ENCODE measurements at regions not wholly inside any gene's neighbourhood (a gene's known extent, or its start where the extent isn't known, plus 50 kb on each side); places are given as distances from the start of the nearest gene placed in this dataset.
"Not testable (repeated sequence)": the region's sequence is repeated elsewhere in the genome, so short reads cannot be mapped to it uniquely, and the experiment has no call there.

DNA sequence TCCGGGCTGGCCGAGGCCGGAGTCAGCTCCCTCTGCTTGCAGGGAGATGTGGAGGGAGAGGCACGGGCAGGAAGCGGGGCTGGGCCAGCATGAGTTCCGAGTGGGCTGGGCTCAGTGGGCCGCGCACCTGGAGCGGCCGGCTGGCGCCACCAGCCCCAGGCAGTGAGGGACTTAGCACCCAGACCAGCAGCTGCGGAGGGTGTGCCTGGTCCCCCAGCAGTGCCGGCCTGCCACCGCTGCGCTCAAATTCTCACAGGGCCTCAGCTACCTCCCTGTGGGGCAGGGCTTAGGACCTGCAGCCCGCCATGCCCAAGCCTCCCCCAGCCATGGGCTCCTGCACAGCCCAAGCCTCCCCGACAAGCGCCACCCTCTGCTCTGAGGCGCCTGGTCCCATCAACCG lies 700.3 kb downstream of the DNAH5 start:
- H3K36me3 ChIP-seq (ENCODE audit: control insufficient read depth, insufficient read depth, low read length): no peaks in the 10 kb centered on the region
- no peaks in the 10 kb centered on the region for H3K27me3 ChIP-seq (ENCODE audit: control insufficient read depth, insufficient read depth, low read length)
- no peak overlapping the region for H3K9ac ChIP-seq (ENCODE audit: low read length)
- H3K27ac ChIP-seq (ENCODE audit: low read depth, low read length): no peak overlapping the region
- peaks cover 13% of the 10 kb centered on the region for H3K9me3 ChIP-seq (ENCODE audit: control insufficient read depth, insufficient read depth, low read depth, low read length)
- no peak overlapping the region for H3K4me3 ChIP-seq (ENCODE audit: low read depth, low read length)
- H3K4me1 ChIP-seq (ENCODE audit: control insufficient read depth, insufficient read depth, low read length): peaks cover 6% of the 10 kb centered on the region

DNA sequence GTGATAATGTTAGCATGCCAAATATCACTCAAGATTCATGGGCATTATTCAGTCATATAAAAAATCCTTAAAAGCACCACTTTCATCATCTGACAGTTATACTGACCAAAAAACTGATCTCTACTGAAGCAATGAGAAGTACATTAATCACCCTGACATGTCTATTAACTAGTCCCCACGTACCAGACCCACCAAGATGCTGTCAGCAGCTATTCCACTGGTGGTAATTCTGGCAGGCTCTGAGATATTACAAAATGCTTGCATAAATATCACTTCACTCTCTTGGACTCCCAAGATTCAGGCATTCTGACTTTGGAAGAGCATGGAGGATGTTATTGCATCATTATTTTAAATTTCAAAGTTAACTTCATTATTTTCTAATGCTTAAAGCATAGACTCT lies 717.0 kb downstream of the DNAH5 start:
- H3K27me3 ChIP-seq (ENCODE audit: control insufficient read depth, insufficient read depth, low read length): no peaks in the 10 kb centered on the region
- no peak overlapping the region for H3K9ac ChIP-seq (ENCODE audit: low read length)
- H3K27ac ChIP-seq (ENCODE audit: low read depth, low read length): no peak overlapping the region
- no peaks in the 10 kb centered on the region for H3K36me3 ChIP-seq (ENCODE audit: control insufficient read depth, insufficient read depth, low read length)
- H3K4me1 ChIP-seq (ENCODE audit: control insufficient read depth, insufficient read depth, low read length): no peaks in the 10 kb centered on the region
- H3K9me3 ChIP-seq (ENCODE audit: control insufficient read depth, insufficient read depth, low read depth, low read length): no peaks in the 10 kb centered on the region
- no peak overlapping the region for H3K4me3 ChIP-seq (ENCODE audit: low read depth, low read length)

DNA sequence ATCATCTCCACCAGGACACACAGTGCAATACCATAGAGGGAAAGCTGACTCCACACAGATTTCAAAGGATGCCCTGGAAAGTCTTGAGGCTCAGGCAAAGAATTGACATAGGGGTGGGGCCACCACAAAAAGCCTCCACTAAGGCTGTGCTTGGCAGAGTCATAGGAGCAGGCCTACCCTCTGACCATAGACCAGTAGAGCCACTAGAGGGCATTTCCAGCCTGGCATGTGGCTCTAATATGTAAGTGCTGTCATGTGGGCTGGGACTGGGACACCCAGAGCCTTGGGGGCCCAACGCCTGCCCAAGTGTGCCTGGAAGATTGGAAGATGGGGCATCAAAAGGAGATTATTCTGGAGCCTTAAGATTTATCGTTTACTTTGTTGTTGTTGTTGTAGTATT lies 726.0 kb downstream of the DNAH5 start:
- H3K36me3 ChIP-seq (ENCODE audit: control insufficient read depth, insufficient read depth, low read length): no peaks in the 10 kb centered on the region
- no peak overlapping the region for H3K4me3 ChIP-seq (ENCODE audit: low read depth, low read length)
- H3K9me3 ChIP-seq (ENCODE audit: control insufficient read depth, insufficient read depth, low read depth, low read length): no peaks in the 10 kb centered on the region
- H3K27ac ChIP-seq (ENCODE audit: low read depth, low read length): no peak overlapping the region
- no peaks in the 10 kb centered on the region; the same call in 1 of the 2 replicates for H3K27me3 ChIP-seq (ENCODE audit: control insufficient read depth, insufficient read depth, low read length)
- no peaks in the 10 kb centered on the region for H3K4me1 ChIP-seq (ENCODE audit: control insufficient read depth, insufficient read depth, low read length)
- H3K9ac ChIP-seq (ENCODE audit: low read length): no peak overlapping the region

- Histone ChIP-seq H3K4me1 (ENCODE audit: control insufficient read depth, insufficient read depth, low read length) (no peaks in the 10 kb centered on the region), H3K36me3 (ENCODE audit: control insufficient read depth, insufficient read depth, low read length) (no peaks in the 10 kb centered on the region)
Measured at GRCh38 chr5:13217636-13218035, 726.9 kb downstream of the DNAH5 start.

GRCh38 chr5:13215806-13216205 lies 728.7 kb downstream of the DNAH5 start:
- H3K27me3 ChIP-seq (ENCODE audit: control insufficient read depth, insufficient read depth, low read length): no peaks in the 10 kb centered on the region; the same call in 1 of the 2 replicates
- no peaks in the 10 kb centered on the region for H3K9me3 ChIP-seq (ENCODE audit: control insufficient read depth, insufficient read depth, low read depth, low read length)
- H3K27ac ChIP-seq (ENCODE audit: low read depth, low read length): no peak overlapping the region
- no peak overlapping the region for H3K9ac ChIP-seq (ENCODE audit: low read length)
- no peak overlapping the region for H3K4me3 ChIP-seq (ENCODE audit: low read depth, low read length)
- H3K4me1 ChIP-seq (ENCODE audit: control insufficient read depth, insufficient read depth, low read length): no peaks in the 10 kb centered on the region
- no peaks in the 10 kb centered on the region for H3K36me3 ChIP-seq (ENCODE audit: control insufficient read depth, insufficient read depth, low read length)

More at GRCh38 chr5:13217636-13218035, 726.9 kb downstream of the DNAH5 start:
- H3K9ac ChIP-seq (ENCODE audit: low read length): no peak overlapping the region
- H3K9me3 ChIP-seq (ENCODE audit: control insufficient read depth, insufficient read depth, low read depth, low read length): no peaks in the 10 kb centered on the region
- H3K27ac ChIP-seq (ENCODE audit: low read depth, low read length): no peak overlapping the region
- no peak overlapping the region for H3K4me3 ChIP-seq (ENCODE audit: low read depth, low read length)
- H3K27me3 ChIP-seq (ENCODE audit: control insufficient read depth, insufficient read depth, low read length): no peaks in the 10 kb centered on the region; the same call in 1 of the 2 replicates

GRCh38 chr5:13215370-13215769 lies 729.1 kb downstream of the DNAH5 start:
- no peak overlapping the region for H3K27ac ChIP-seq (ENCODE audit: low read depth, low read length)
- no peak overlapping the region for H3K4me3 ChIP-seq (ENCODE audit: low read depth, low read length)
- H3K4me1 ChIP-seq (ENCODE audit: control insufficient read depth, insufficient read depth, low read length): no peaks in the 10 kb centered on the region
- H3K9ac ChIP-seq (ENCODE audit: low read length): no peak overlapping the region
- H3K9me3 ChIP-seq (ENCODE audit: control insufficient read depth, insufficient read depth, low read depth, low read length): no peaks in the 10 kb centered on the region
- H3K36me3 ChIP-seq (ENCODE audit: control insufficient read depth, insufficient read depth, low read length): no peaks in the 10 kb centered on the region
- no peaks in the 10 kb centered on the region; the same call in 1 of the 2 replicates for H3K27me3 ChIP-seq (ENCODE audit: control insufficient read depth, insufficient read depth, low read length)

DNA sequence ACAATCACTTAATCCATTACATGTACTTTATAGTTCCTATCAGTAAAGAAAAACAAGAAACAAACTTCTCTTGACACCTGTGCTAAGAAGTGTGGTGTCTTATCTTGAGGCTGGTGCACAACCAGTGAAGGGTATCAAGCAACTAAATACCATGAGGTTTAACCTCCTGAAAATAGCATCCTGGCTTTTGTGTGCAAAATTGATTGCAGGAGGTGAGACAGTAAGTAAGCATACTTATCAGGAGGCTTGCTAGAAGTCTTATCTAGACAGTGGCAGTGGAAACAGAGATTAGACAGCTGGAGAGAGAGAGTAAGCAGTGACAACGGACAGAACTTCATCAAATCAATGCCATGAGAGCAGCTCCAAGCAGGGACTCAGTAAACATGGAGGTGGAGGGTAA lies 730.3 kb downstream of the DNAH5 start:
- H3K4me1 ChIP-seq (ENCODE audit: control insufficient read depth, insufficient read depth, low read length): no peaks in the 10 kb centered on the region
- H3K9ac ChIP-seq (ENCODE audit: low read length): no peak overlapping the region
- no peak overlapping the region for H3K4me3 ChIP-seq (ENCODE audit: low read depth, low read length)
- no peaks in the 10 kb centered on the region for H3K27me3 ChIP-seq (ENCODE audit: control insufficient read depth, insufficient read depth, low read length)
- no peaks in the 10 kb centered on the region for H3K36me3 ChIP-seq (ENCODE audit: control insufficient read depth, insufficient read depth, low read length)
- no peaks in the 10 kb centered on the region for H3K9me3 ChIP-seq (ENCODE audit: control insufficient read depth, insufficient read depth, low read depth, low read length)
- no peak overlapping the region for H3K27ac ChIP-seq (ENCODE audit: low read depth, low read length)

DNA sequence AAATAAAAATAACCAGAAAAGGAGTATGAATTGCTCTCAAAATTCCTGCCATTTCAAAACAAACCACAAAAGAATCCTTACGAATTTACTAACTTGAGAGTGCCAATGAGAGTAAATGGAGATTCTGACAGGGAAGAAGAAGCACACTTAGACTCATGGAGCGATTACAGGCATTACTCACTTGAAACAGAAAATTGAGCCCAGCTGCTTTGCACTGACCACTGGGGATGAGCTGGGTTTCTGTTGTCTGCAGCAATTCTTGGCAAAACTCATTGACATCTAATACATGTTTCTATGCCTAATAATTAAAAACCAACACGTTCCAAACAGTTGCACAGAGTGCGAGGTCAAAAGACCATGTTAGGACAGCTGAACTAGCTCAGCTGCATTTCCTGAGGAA lies 731.6 kb downstream of the DNAH5 start:
- H3K4me1 ChIP-seq (ENCODE audit: control insufficient read depth, insufficient read depth, low read length): no peaks in the 10 kb centered on the region
- H3K9ac ChIP-seq (ENCODE audit: low read length): no peak overlapping the region
- no peaks in the 10 kb centered on the region for H3K36me3 ChIP-seq (ENCODE audit: control insufficient read depth, insufficient read depth, low read length)
- H3K4me3 ChIP-seq (ENCODE audit: low read depth, low read length): no peak overlapping the region
- H3K9me3 ChIP-seq (ENCODE audit: control insufficient read depth, insufficient read depth, low read depth, low read length): no peaks in the 10 kb centered on the region
- H3K27me3 ChIP-seq (ENCODE audit: control insufficient read depth, insufficient read depth, low read length): no peaks in the 10 kb centered on the region
- H3K27ac ChIP-seq (ENCODE audit: low read depth, low read length): no peak overlapping the region

GRCh38 chr5:13211064-13211463 lies 733.4 kb downstream of the DNAH5 start:
- Histone ChIP-seq H3K27me3 (ENCODE audit: control insufficient read depth, insufficient read depth, low read length) (no peaks in the 10 kb centered on the region), H3K9me3 (ENCODE audit: control insufficient read depth, insufficient read depth, low read depth, low read length) (no peaks in the 10 kb centered on the region), H3K4me3 (ENCODE audit: low read depth, low read length) (no peak overlapping the region), H3K36me3 (ENCODE audit: control insufficient read depth, insufficient read depth, low read length) (no peaks in the 10 kb centered on the region), H3K9ac (ENCODE audit: low read length) (no peak overlapping the region), H3K27ac (ENCODE audit: low read depth, low read length) (no peak overlapping the region), H3K4me1 (ENCODE audit: control insufficient read depth, insufficient read depth, low read length) (no peaks in the 10 kb centered on the region)

DNA sequence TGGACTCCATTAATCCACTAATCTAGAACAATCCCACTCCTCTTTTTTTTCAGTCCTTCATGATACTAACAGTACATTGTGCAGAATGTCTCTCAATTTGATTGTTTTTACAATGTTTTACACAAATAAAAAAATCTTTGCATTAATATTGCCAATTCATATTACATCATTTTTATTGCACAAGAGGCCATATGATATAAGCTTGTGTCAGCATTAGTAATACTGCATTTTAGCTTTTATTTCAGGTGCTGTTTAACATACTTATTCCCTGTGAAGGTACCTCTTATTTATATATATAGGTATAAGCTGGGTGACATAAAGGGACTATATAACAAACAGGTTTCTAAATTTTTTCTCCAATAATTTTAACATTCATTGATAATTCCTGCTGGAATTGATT lies 737.4 kb downstream of the DNAH5 start:
- H3K9ac ChIP-seq (ENCODE audit: low read length): no peak overlapping the region
- H3K27me3 ChIP-seq (ENCODE audit: control insufficient read depth, insufficient read depth, low read length): no peaks in the 10 kb centered on the region
- H3K9me3 ChIP-seq (ENCODE audit: control insufficient read depth, insufficient read depth, low read depth, low read length): 0 out of 2 replicates have a peak, but pooled peaks cover 3% of the 10 kb centered on the region
- no peaks in the 10 kb centered on the region for H3K36me3 ChIP-seq (ENCODE audit: control insufficient read depth, insufficient read depth, low read length)
- H3K27ac ChIP-seq (ENCODE audit: low read depth, low read length): no peak overlapping the region
- H3K4me3 ChIP-seq (ENCODE audit: low read depth, low read length): no peak overlapping the region
- H3K4me1 ChIP-seq (ENCODE audit: control insufficient read depth, insufficient read depth, low read length): no peaks in the 10 kb centered on the region

GRCh38 chr5:13201022-13201421 lies 743.5 kb downstream of the DNAH5 start:
- no peak overlapping the region for H3K9ac ChIP-seq (ENCODE audit: low read length)
- H3K4me1 ChIP-seq (ENCODE audit: control insufficient read depth, insufficient read depth, low read length): no peaks in the 10 kb centered on the region
- no peaks in the 10 kb centered on the region for H3K36me3 ChIP-seq (ENCODE audit: control insufficient read depth, insufficient read depth, low read length)
- peaks cover 3% of the 10 kb centered on the region; the same call in 1 of the 2 replicates for H3K9me3 ChIP-seq (ENCODE audit: control insufficient read depth, insufficient read depth, low read depth, low read length)
- no peaks in the 10 kb centered on the region for H3K27me3 ChIP-seq (ENCODE audit: control insufficient read depth, insufficient read depth, low read length)
- H3K4me3 ChIP-seq (ENCODE audit: low read depth, low read length): no peak overlapping the region
- no peak overlapping the region for H3K27ac ChIP-seq (ENCODE audit: low read depth, low read length)

DNA sequence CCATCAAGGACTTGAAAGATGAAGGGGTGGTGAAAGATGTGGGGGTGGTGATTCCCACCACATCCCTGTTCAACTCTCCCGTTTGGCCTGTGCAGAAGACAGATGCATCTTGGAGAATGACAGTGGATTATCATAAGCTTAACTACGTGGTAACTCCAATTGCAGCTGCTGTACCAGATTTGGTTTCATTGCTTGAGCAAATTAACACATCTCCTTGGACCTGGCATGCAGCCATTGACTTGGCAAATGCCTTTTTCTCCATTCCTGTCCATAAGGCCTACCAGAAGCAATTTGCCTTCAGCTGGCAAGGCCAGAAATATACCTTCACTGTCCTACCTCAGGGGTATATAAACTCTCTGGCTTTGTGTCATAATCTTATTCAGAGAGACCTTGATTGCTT lies 746.3 kb downstream of the DNAH5 start:
- H3K27me3 ChIP-seq (ENCODE audit: control insufficient read depth, insufficient read depth, low read length); H3K36me3 ChIP-seq (ENCODE audit: control insufficient read depth, insufficient read depth, low read length); H3K27ac ChIP-seq (ENCODE audit: low read depth, low read length); H3K4me3 ChIP-seq (ENCODE audit: low read depth, low read length); H3K9ac ChIP-seq (ENCODE audit: low read length); H3K4me1 ChIP-seq (ENCODE audit: control insufficient read depth, insufficient read depth, low read length); H3K9me3 ChIP-seq (ENCODE audit: control insufficient read depth, insufficient read depth, low read depth, low read length): not testable (repeated sequence)

Measured in HUES6 (cell line).